ENCODE measurements at regions not wholly inside any gene's neighbourhood (a gene's known extent, or its start where the extent isn't known, plus 50 kb on each side); places are given as distances from the start of the nearest gene placed in this dataset.

DNA sequence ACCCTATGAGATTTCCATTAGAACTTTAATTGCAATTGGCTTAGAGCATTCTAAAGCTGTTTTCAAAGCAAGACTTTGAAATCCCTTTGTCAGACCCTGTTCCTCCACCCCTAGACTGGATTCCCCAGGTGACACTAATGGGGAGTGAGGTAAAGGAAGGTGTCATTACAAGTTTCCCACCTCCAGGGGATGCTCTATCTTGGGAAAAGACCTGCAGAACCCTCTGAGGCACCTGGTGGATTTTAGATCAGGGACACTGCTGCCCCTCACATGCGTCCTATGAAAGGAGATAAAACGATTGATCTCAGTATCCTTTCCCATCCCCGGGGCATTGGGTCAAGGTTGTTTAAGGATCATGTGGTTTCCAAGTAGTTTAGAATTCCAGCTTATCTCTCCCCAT lies 80.3 kb upstream of the RGS4 start:
- TF ChIP-seq, protein P1, sequence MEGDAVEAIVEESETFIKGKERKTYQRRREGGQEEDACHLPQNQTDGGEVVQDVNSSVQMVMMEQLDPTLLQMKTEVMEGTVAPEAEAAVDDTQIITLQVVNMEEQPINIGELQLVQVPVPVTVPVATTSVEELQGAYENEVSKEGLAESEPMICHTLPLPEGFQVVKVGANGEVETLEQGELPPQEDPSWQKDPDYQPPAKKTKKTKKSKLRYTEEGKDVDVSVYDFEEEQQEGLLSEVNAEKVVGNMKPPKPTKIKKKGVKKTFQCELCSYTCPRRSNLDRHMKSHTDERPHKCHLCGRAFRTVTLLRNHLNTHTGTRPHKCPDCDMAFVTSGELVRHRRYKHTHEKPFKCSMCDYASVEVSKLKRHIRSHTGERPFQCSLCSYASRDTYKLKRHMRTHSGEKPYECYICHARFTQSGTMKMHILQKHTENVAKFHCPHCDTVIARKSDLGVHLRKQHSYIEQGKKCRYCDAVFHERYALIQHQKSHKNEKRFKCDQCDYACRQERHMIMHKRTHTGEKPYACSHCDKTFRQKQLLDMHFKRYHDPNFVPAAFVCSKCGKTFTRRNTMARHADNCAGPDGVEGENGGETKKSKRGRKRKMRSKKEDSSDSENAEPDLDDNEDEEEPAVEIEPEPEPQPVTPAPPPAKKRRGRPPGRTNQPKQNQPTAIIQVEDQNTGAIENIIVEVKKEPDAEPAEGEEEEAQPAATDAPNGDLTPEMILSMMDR (IDR thresholded peaks at IDR 0.05; ENCODE audit: control extremely low read depth in 1 of 3, insufficient read depth in 1 of 3, low read depth in 1 of 3, low read length in 3 of 3) = peak; percentile 15 to 80 (median 73)
- TF ChIP-seq POLR2AphosphoS5 (IDR thresholded peaks at IDR 0.05; ENCODE audit: low read depth, low read length) (no peak), POLR2A (IDR thresholded peaks at IDR 0.05; ENCODE audit: control extremely low read depth in 1 of 2, low read depth in 2 of 2, low read length in 2 of 2) (no peak), HDAC6 (IDR thresholded peaks at IDR 0.05; ENCODE audit: low read depth, low read length) (no peak), BRCA1 (IDR thresholded peaks at IDR 0.05; ENCODE audit: low read depth, low read length) (no peak)
